ENCODE measurements at regions not wholly inside any gene's neighbourhood (a gene's known extent, or its start where the extent isn't known, plus 50 kb on each side); places are given as distances from the start of the nearest gene placed in this dataset.

DNA sequence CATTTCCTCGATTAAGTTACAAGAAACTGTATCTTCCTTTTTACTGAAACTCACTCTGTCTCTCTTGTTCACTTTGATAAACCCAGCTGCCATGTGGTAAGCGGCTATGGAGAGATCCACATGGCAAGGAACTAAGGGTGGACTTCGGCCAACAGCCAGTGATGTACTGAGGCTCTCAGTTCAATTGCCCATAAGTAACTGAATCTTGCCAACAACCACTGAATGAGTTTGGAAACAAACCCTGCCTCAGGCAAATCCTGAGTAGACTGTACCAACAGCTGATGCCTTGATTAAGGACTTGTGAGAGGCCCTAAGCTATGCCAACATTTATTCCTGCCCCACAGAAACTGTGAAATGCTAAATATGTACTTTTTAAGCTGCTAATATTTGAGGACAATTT is 433.5 kb downstream of the PLOD2 start:
- TF ChIP-seq POLR2A (IDR thresholded peaks at IDR 0.05) (no peak), CTCF (IDR thresholded peaks at IDR 0.05) (no peak)
